ENCODE measurements at regions not wholly inside any gene's neighbourhood (a gene's known extent, or its start where the extent isn't known, plus 50 kb on each side); places are given as distances from the start of the nearest gene placed in this dataset.

DNA sequence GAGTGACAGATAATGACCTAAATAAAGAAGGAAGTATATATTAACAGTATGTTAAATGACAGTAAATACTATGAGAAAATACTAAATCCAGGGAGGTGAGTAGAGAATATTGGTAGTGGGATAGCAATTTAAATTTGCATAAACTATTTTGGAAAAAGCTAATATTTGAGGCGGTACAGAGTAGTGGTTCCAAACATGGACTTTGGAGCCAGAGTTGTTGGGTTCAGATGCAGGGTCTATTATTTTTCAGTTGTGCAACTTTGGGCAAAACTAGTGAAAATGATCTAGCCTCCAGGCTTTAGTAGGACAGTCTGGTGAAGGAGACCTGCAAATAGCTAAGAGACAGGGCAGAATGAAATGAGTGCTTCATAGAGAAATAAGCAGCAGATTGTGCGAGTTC is 84.8 kb upstream of the SOX3 start:
- intact Hi-C loops (cut with micrococcal nuclease), result no loop called here
- Histone ChIP-seq H3K36me3 (ENCODE audit: control insufficient read depth, insufficient read depth, low read length) (no peaks in the 10 kb centered on the region), H3K4me1 (ENCODE audit: control insufficient read depth, insufficient read depth, low read length) (no peaks in the 10 kb centered on the region), H3K27ac (ENCODE audit: low read length) (no peak overlapping the region), H3K27me3 (ENCODE audit: control insufficient read depth, insufficient read depth, low read length) (no peaks in the 10 kb centered on the region), H3K9me3 (ENCODE audit: control insufficient read depth, insufficient read depth, low read length) (no peaks in the 10 kb centered on the region), H3K4me3 (ENCODE audit: low read length) (no peak overlapping the region)
- peaks cover 0 to 3% of the 10 kb centered on the region in 2 donors for H3K9me3 Mint-ChIP-seq
- TF ChIP-seq, protein P1, sequence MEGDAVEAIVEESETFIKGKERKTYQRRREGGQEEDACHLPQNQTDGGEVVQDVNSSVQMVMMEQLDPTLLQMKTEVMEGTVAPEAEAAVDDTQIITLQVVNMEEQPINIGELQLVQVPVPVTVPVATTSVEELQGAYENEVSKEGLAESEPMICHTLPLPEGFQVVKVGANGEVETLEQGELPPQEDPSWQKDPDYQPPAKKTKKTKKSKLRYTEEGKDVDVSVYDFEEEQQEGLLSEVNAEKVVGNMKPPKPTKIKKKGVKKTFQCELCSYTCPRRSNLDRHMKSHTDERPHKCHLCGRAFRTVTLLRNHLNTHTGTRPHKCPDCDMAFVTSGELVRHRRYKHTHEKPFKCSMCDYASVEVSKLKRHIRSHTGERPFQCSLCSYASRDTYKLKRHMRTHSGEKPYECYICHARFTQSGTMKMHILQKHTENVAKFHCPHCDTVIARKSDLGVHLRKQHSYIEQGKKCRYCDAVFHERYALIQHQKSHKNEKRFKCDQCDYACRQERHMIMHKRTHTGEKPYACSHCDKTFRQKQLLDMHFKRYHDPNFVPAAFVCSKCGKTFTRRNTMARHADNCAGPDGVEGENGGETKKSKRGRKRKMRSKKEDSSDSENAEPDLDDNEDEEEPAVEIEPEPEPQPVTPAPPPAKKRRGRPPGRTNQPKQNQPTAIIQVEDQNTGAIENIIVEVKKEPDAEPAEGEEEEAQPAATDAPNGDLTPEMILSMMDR (IDR thresholded peaks at IDR 0.05), result no peak
- ATAC-seq, result no peak
- DNase-seq, result no peak
- no peaks in the 10 kb centered on the region for H3K27me3 Mint-ChIP-seq (ENCODE audit: low read depth in 2 of 2)
- H3K27ac Mint-ChIP-seq, result no peak overlapping the region
- no peaks in the 10 kb centered on the region for H3K36me3 Mint-ChIP-seq
- no peak overlapping the region for H3K4me3 Mint-ChIP-seq
- H3K4me1 Mint-ChIP-seq, result no peaks in the 10 kb centered on the region
- 90% methylated on average over 2 of the region's 2 CpGs for WGBS (ENCODE audit: insufficient coverage)

DNA sequence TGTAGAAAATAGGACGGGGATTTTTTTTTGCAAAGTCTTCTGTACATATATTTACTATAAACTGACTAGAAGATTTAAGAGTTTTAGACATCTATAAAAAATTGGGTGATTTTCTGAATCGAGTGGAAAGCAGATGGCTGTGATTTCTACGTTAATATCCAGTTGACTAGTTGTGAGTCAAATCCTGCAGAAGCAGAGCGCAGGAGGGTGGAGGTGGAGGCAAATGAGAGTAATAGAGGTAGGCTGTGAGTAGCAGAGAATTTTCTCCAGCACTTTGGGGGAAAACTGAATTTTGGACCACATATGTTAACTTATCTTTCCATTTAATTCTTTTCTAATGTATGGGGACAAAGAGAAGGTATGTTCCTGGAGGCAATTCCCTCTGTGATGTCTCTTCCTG is 82.1 kb upstream of the SOX3 start:
- no peak for DNase-seq
- Mint-ChIP-seq H3K4me1 (no peaks in the 10 kb centered on the region), H3K27me3 (ENCODE audit: low read depth in 2 of 2) (no peaks in the 10 kb centered on the region), H3K36me3 (no peaks in the 10 kb centered on the region), H3K4me3 (no peak overlapping the region), H3K9me3 (peaks cover 0 to 3% of the 10 kb centered on the region in 2 donors), H3K27ac (no peak overlapping the region)
- no peak overlapping the region for H3K27ac ChIP-seq (ENCODE audit: low read length)
- H3K36me3 ChIP-seq (ENCODE audit: control insufficient read depth, insufficient read depth, low read length), result no peaks in the 10 kb centered on the region
- WGBS (ENCODE audit: insufficient coverage), result 81% methylated on average over 3 of the region's 4 CpGs
- no peak for ATAC-seq
- TF ChIP-seq, protein P1 (IDR thresholded peaks at IDR 0.05), result no peak
- H3K9me3 ChIP-seq (ENCODE audit: control insufficient read depth, insufficient read depth, low read length), result no peaks in the 10 kb centered on the region
- H3K4me1 ChIP-seq (ENCODE audit: control insufficient read depth, insufficient read depth, low read length), result no peaks in the 10 kb centered on the region
- H3K4me3 ChIP-seq (ENCODE audit: low read length), result no peak overlapping the region
- H3K27me3 ChIP-seq (ENCODE audit: control insufficient read depth, insufficient read depth, low read length), result no peaks in the 10 kb centered on the region
- intact Hi-C loops (cut with micrococcal nuclease), result no loop called here

DNA sequence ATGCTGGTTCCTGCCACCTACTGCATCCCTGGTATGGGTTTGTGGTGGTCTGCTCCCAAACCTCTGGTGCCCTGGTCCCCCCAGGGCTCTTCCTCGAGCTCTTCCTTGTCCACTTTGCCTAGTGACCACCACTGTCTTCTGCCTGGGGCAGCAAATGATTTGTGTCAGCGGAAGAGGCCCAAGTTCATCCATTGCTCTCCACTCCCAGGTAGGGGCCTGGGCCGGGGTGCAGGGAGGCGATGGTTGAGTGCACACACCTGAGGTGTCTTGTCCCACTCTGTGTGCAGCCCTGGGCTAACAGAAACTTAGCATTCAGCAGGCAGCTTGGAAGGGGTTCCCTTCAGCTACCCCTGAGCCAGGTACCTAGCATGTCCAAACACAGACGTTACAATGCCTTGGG is 75.6 kb upstream of the SOX3 start:
- no peaks in the 10 kb centered on the region for H3K27me3 Mint-ChIP-seq (ENCODE audit: low read depth in 2 of 2)
- no peaks in the 10 kb centered on the region for H3K36me3 Mint-ChIP-seq
- H3K27ac Mint-ChIP-seq, result no peak overlapping the region
- no peaks in the 10 kb centered on the region for H3K4me1 Mint-ChIP-seq
- Histone ChIP-seq H3K36me3 (ENCODE audit: control insufficient read depth, insufficient read depth, low read length) (no peaks in the 10 kb centered on the region), H3K4me3 (ENCODE audit: low read length) (no peak overlapping the region), H3K27ac (ENCODE audit: low read length) (no peak overlapping the region), H3K4me1 (ENCODE audit: control insufficient read depth, insufficient read depth, low read length) (no peaks in the 10 kb centered on the region), H3K9me3 (ENCODE audit: control insufficient read depth, insufficient read depth, low read length) (no peaks in the 10 kb centered on the region), H3K27me3 (ENCODE audit: control insufficient read depth, insufficient read depth, low read length) (no peaks in the 10 kb centered on the region)
- no peak overlapping the region for H3K4me3 Mint-ChIP-seq
- H3K9me3 Mint-ChIP-seq, result no peaks in the 10 kb centered on the region
- TF ChIP-seq, protein P1 (IDR thresholded peaks at IDR 0.05), result no peak
- WGBS (ENCODE audit: insufficient coverage), result 52% methylated on average over 5 of the region's 5 CpGs
- intact Hi-C loops (cut with micrococcal nuclease), result no loop called here
- no peak for DNase-seq
- ATAC-seq, result no peak

DNA sequence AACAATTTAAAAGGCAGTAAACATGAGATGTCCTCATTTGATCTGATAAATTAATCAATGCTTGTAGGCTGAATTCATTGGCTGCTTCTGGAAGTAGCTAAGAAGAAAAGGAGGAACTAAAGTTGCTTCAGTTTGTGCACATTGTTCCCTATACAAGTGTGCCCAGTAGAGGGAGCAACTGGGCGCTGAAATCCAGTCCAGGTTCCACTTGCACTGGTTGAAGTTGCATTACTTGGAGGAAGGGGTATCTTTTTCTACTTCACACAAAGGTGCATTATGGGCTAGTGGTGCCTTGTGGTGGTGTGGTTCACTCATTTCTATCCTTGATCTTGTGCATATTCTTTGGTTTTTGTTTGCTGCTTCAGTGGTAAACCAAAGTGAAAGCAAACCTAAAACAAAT is 67.9 kb upstream of the SOX3 start:
- no peaks in the 10 kb centered on the region for H3K4me1 ChIP-seq (ENCODE audit: control insufficient read depth, insufficient read depth, low read length)
- no peaks in the 10 kb centered on the region for H3K9me3 ChIP-seq (ENCODE audit: control insufficient read depth, insufficient read depth, low read length)
- Mint-ChIP-seq H3K27ac (no peak overlapping the region), H3K9me3 (no peaks in the 10 kb centered on the region), H3K4me3 (no peak overlapping the region), H3K36me3 (no peaks in the 10 kb centered on the region), H3K4me1 (no peaks in the 10 kb centered on the region), H3K27me3 (ENCODE audit: low read depth in 2 of 2) (peaks cover 0 to 9% of the 10 kb centered on the region in 2 donors)
- intact Hi-C loops (cut with micrococcal nuclease), result no loop called here
- no peak overlapping the region for H3K27ac ChIP-seq (ENCODE audit: low read length)
- ATAC-seq (peak in 1 of 3 donors; percentile 45), DNase-seq (peak in 1 of 2 donors; percentile 7)
- no peak overlapping the region for H3K4me3 ChIP-seq (ENCODE audit: low read length)
- TF ChIP-seq, protein P1 (IDR thresholded peaks at IDR 0.05), result no peak
- H3K36me3 ChIP-seq (ENCODE audit: control insufficient read depth, insufficient read depth, low read length), result no peaks in the 10 kb centered on the region
- no peaks in the 10 kb centered on the region for H3K27me3 ChIP-seq (ENCODE audit: control insufficient read depth, insufficient read depth, low read length)
- 0% methylated on average over 1 of the region's 1 CpG for WGBS (ENCODE audit: insufficient coverage)

Measured in natural killer cell (primary cell).